H1 (cell line): ENCODE measurements at regions not wholly inside any gene's neighbourhood (a gene's known extent, or its start where the extent isn't known, plus 50 kb on each side); places are given as distances from the start of the nearest gene placed in this dataset.

ENCODE experiments used
- CHD7 ChIP-seq: fragments of 300-600 bp; sonication (generic); IDR thresholded peaks from 2 replicates; pipeline ENCODE4 v1.7.1; 2012; ENCODE audit warnings: low read length, moderate library complexity, mild to moderate bottlenecking, inconsistent platforms; ENCODE audit not compliant: insufficient replicate concordance
- CREB1 ChIP-seq: IDR thresholded peaks from 2 replicates; pipeline ENCODE4 v1.6.1; 2012; ENCODE audit warnings: inconsistent platforms
- EZH2 ChIP-seq: fragments of 200-600 bp; sonication (generic); IDR thresholded peaks from 2 replicates; pipeline ENCODE4 v1.7.1; 2012; ENCODE audit warnings: low read depth, mild to moderate bottlenecking, moderate library complexity, low read length, inconsistent platforms; ENCODE audit not compliant: severe bottlenecking
- GABPA ChIP-seq: IDR thresholded peaks from 2 replicates; pipeline ENCODE4 v1.6.1; 2011; ENCODE audit warnings: mild to moderate bottlenecking, low read length, moderate library complexity, borderline replicate concordance; ENCODE audit not compliant: insufficient read depth
- RAD21 ChIP-seq, 2 experiments: IDR thresholded peaks in 1 of 2; conservative IDR thresholded peaks in 1 of 2; 2 replicates each; pipeline ENCODE4 v1.6.1; 2011; ENCODE audit warnings: low read depth in 2 of 2, low read length in 2 of 2, improper control_type of control experiment in 1 of 2, inconsistent platforms in 1 of 2, mild to moderate bottlenecking in 1 of 2, moderate library complexity in 1 of 2
- SAP30 ChIP-seq: fragments of 300-600 bp; sonication (generic); IDR thresholded peaks from 2 replicates; pipeline ENCODE4 v1.7.1; 2012; ENCODE audit warnings: low read length, moderate library complexity, mild to moderate bottlenecking, inconsistent platforms; ENCODE audit not compliant: insufficient read depth, insufficient replicate concordance
- SIX5 ChIP-seq: IDR thresholded peaks from 2 replicates; pipeline ENCODE4 v1.6.1; 2011; ENCODE audit warnings: mild to moderate bottlenecking, low read depth, low read length
- SRF ChIP-seq: IDR thresholded peaks from 2 replicates; pipeline ENCODE4 v1.6.1; 2011; ENCODE audit warnings: mild to moderate bottlenecking, low read depth, low read length, moderate library complexity
- USF2 ChIP-seq: IDR thresholded peaks from 2 replicates; pipeline ENCODE4 v1.6.1; 2011; ENCODE audit warnings: low read length, improper control_type of control experiment
- YY1 ChIP-seq: IDR thresholded peaks from 2 replicates; pipeline ENCODE4 v1.6.1; 2011; ENCODE audit warnings: low read depth, mild to moderate bottlenecking, low read length
- ZNF274 ChIP-seq: IDR thresholded peaks from 2 replicates; pipeline ENCODE4 v1.7.0; 2012; ENCODE audit warnings: low read length, borderline replicate concordance; ENCODE audit errors: extremely low read depth

- no peak for TF ChIP-seq CHD7
- no peak for TF ChIP-seq USF2
- TF ChIP-seq EZH2: no peak
- no peak for TF ChIP-seq SAP30
- no peak for TF ChIP-seq CREB1
- no peak for TF ChIP-seq SIX5
- TF ChIP-seq YY1: peak; percentile 11; the same call in 1 of the 2 replicates
- TF ChIP-seq RAD21 (IDR thresholded peaks at IDR 0.05 in 1 of 2, conservative IDR thresholded peaks at IDR 0.05 in 1 of 2; ENCODE audit: low read depth in 2 of 2, low read length in 2 of 2): no peak; a peak in 1 of 4 replicates
- TF ChIP-seq GABPA: no peak
- no peak for TF ChIP-seq SRF
- TF ChIP-seq ZNF274: no peak
Observed at GRCh38 chr5:134465816-134466240, 54.1 kb upstream of the CDKN2AIPNL start (continued).
